ENCODE measurements at regions not wholly inside any gene's neighbourhood (a gene's known extent, or its start where the extent isn't known, plus 50 kb on each side); places are given as distances from the start of the nearest gene placed in this dataset.

DNA sequence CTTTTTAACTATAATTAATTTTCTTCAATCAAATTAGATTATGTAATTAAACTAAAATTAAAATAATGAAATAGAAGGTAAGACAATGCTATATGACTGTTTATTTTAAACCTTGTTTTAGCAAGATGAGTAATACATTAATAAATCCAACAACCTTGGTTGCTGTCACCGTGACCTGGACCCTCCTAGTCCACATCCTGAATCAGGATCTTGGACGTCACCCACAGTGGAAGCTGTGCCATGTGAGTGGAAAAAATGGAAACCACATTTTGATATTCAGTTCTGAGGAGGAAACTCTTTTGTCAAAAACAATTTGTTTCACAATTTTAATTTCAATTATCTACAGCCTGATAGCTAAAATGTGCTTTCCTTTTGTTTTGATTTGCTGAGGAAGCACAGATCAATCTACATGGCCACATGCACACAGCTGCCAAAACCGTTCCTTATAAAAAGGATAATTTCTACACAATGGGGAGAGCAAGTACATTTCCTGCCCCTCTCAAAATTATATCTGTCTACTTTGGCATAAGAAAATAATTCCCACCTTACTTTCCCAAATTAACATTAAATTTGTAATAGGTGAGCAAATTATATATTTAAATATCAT lies 255.5 kb downstream of the RASSF9 start:
- no peaks in the 10 kb centered on the region for H3K36me3 ChIP-seq (ENCODE audit: insufficient read depth, low read length)
- no peaks in the 10 kb centered on the region for H3K9me3 ChIP-seq (ENCODE audit: control insufficient read depth in 1 of 2, insufficient read depth in 1 of 2, low read length in 2 of 2)
- no peak overlapping the region for H3K27ac ChIP-seq (ENCODE audit: low read depth in 1 of 2, low read length in 2 of 2)
- H3K4me1 Mint-ChIP-seq (ENCODE audit: low read depth): no peaks in the 10 kb centered on the region
- ATAC-seq (ENCODE audit: poor library complexity): no peak
- intact Hi-C loops (cut with DNase I, micrococcal nuclease): no loop called here
- no peaks in the 10 kb centered on the region for H3K27me3 ChIP-seq (ENCODE audit: control insufficient read depth in 1 of 2, insufficient read depth in 2 of 2, low read length in 2 of 2)
- H3K36me3 Mint-ChIP-seq (ENCODE audit: low read depth): no peaks in the 10 kb centered on the region
- H3K4me3 Mint-ChIP-seq: no peak overlapping the region
- no peak for DNase-seq
- no peak overlapping the region for H3K4me3 ChIP-seq (ENCODE audit: low read length)
- TF ChIP-seq, protein P1, sequence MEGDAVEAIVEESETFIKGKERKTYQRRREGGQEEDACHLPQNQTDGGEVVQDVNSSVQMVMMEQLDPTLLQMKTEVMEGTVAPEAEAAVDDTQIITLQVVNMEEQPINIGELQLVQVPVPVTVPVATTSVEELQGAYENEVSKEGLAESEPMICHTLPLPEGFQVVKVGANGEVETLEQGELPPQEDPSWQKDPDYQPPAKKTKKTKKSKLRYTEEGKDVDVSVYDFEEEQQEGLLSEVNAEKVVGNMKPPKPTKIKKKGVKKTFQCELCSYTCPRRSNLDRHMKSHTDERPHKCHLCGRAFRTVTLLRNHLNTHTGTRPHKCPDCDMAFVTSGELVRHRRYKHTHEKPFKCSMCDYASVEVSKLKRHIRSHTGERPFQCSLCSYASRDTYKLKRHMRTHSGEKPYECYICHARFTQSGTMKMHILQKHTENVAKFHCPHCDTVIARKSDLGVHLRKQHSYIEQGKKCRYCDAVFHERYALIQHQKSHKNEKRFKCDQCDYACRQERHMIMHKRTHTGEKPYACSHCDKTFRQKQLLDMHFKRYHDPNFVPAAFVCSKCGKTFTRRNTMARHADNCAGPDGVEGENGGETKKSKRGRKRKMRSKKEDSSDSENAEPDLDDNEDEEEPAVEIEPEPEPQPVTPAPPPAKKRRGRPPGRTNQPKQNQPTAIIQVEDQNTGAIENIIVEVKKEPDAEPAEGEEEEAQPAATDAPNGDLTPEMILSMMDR (IDR thresholded peaks at IDR 0.05): no peak
- H3K9me3 Mint-ChIP-seq: no peaks in the 10 kb centered on the region
- no peaks in the 10 kb centered on the region for H3K4me1 ChIP-seq (ENCODE audit: insufficient read depth, low read length)
- no peaks in the 10 kb centered on the region for H3K27me3 Mint-ChIP-seq
- no peak overlapping the region for H3K27ac Mint-ChIP-seq
- CTCF ChIA-PET: no interaction called here
- POLR2A ChIA-PET: no interaction called here

- no peaks in the 10 kb centered on the region for H3K4me1 ChIP-seq (ENCODE audit: insufficient read depth, low read length)
- H3K4me3 ChIP-seq (ENCODE audit: low read length): no peak overlapping the region
- Mint-ChIP-seq H3K27ac (no peak overlapping the region), H3K36me3 (ENCODE audit: low read depth) (no peaks in the 10 kb centered on the region), H3K27me3 (no peaks in the 10 kb centered on the region), H3K4me3 (no peak overlapping the region), H3K9me3 (peaks cover 3% of the 10 kb centered on the region), H3K4me1 (ENCODE audit: low read depth) (no peaks in the 10 kb centered on the region)
- no peak overlapping the region for H3K27ac ChIP-seq (ENCODE audit: low read depth in 1 of 2, low read length in 2 of 2)
- no peaks in the 10 kb centered on the region for H3K9me3 ChIP-seq (ENCODE audit: control insufficient read depth in 1 of 2, insufficient read depth in 1 of 2, low read length in 2 of 2)
- ChIA-PET CTCF (no interaction called here), POLR2A (no interaction called here)
- intact Hi-C loops (cut with DNase I, micrococcal nuclease): no loop called here
- no peaks in the 10 kb centered on the region for H3K36me3 ChIP-seq (ENCODE audit: insufficient read depth, low read length)
- no peaks in the 10 kb centered on the region for H3K27me3 ChIP-seq (ENCODE audit: control insufficient read depth in 1 of 2, insufficient read depth in 2 of 2, low read length in 2 of 2)
- DNase-seq (no peak), ATAC-seq (ENCODE audit: poor library complexity) (no peak)
- TF ChIP-seq, protein P1 (IDR thresholded peaks at IDR 0.05): no peak
Measured at GRCh38 chr12:85587158-85587557, 249.1 kb downstream of the RASSF9 start.

DNA sequence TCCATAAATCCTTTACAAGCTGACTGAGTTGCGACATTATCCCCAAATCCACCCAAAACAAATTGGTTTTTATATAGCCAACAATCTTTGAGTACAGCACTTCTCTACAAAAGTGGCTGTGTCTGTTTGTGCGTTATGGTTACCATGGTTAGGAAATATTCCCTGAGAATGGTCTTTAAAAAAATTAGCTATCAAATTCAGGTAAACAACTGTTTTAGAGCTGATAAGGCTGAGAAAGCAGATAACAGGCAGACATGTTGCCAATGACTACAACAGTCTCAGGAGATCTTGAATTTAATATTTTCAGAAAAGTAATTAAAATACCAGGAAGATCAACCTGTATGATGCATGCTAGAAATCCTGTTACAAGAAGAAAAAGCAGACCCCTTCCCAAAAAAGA lies 248.0 kb downstream of the RASSF9 start:
- H3K27ac ChIP-seq (ENCODE audit: low read depth in 1 of 2, low read length in 2 of 2): no peak overlapping the region
- no peaks in the 10 kb centered on the region for H3K36me3 ChIP-seq (ENCODE audit: insufficient read depth, low read length)
- Mint-ChIP-seq H3K9me3 (peaks cover 3% of the 10 kb centered on the region), H3K27ac (no peak overlapping the region), H3K4me1 (ENCODE audit: low read depth) (no peaks in the 10 kb centered on the region), H3K36me3 (ENCODE audit: low read depth) (no peaks in the 10 kb centered on the region), H3K4me3 (no peak overlapping the region), H3K27me3 (no peaks in the 10 kb centered on the region)
- intact Hi-C loops (cut with DNase I, micrococcal nuclease): no loop called here
- H3K4me3 ChIP-seq (ENCODE audit: low read length): no peak overlapping the region
- POLR2A ChIA-PET: no interaction called here
- no peak for ATAC-seq (ENCODE audit: poor library complexity)
- DNase-seq: no peak
- H3K27me3 ChIP-seq (ENCODE audit: control insufficient read depth in 1 of 2, insufficient read depth in 2 of 2, low read length in 2 of 2): no peaks in the 10 kb centered on the region
- no peaks in the 10 kb centered on the region for H3K4me1 ChIP-seq (ENCODE audit: insufficient read depth, low read length)
- no peaks in the 10 kb centered on the region for H3K9me3 ChIP-seq (ENCODE audit: control insufficient read depth in 1 of 2, insufficient read depth in 1 of 2, low read length in 2 of 2)
- CTCF ChIA-PET: no interaction called here
- TF ChIP-seq, protein P1 (IDR thresholded peaks at IDR 0.05): no peak
